BLaER1 (cell line): ENCODE measurements at regions not wholly inside any gene's neighbourhood (a gene's known extent, or its start where the extent isn't known, plus 50 kb on each side); places are given as distances from the start of the nearest gene placed in this dataset.

Experiments used
- H3K27ac ChIP-seq: shearing (Covaris generic); formaldehyde crosslinking; 2 replicates; pipeline ENCODE4 v1.8.1; 2022
- H3K27me3 ChIP-seq: shearing (Covaris generic); formaldehyde crosslinking; 2 replicates; pipeline ENCODE4 v1.8.1; 2022
- H3K36me3 ChIP-seq: shearing (Covaris generic); formaldehyde crosslinking; 2 replicates; pipeline ENCODE4 v1.8.1; 2022
- H3K4me1 ChIP-seq: shearing (Covaris generic); formaldehyde crosslinking; 2 replicates; pipeline ENCODE4 v1.8.1; 2022
- H3K4me2 ChIP-seq: shearing (Covaris generic); formaldehyde crosslinking; 2 replicates; pipeline ENCODE4 v1.8.1; 2022
- H3K4me3 ChIP-seq: shearing (Covaris generic); formaldehyde crosslinking; 2 replicates; pipeline ENCODE4 v1.8.1; 2022
- H3K9ac ChIP-seq: shearing (Covaris generic); formaldehyde crosslinking; 2 replicates; pipeline ENCODE4 v1.8.1; 2022
- H3K9me3 ChIP-seq: shearing (Covaris generic); formaldehyde crosslinking; 2 replicates; pipeline ENCODE4 v1.8.1; 2022
- H4K20me1 ChIP-seq: shearing (Covaris generic); formaldehyde crosslinking; 2 replicates; pipeline ENCODE4 v1.8.1; 2022
- Cebpa-rat ChIP-seq: shearing (Covaris generic); IDR thresholded peaks from 2 replicates; pipeline ENCODE4 v1.8.1; 2022

DNA sequence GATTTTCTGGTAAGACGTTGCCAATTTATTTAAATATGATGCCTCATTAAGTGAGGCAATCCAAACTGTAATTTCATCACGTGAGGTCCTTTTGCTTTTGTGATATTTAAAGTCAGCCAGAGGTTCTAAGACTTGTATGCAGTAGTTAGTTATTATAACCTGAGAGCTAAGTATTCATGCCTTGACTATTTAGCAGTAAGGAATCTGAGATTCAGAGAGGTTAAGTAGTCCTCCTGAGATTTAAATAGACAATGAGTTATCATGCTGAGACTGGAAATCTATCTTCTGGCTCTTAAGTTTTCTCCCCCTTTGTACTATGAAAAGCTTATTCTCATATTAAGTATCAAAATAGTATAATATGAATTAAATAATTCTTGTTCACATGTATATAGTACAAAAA lies 158.0 kb downstream of the UTRN start:
- Histone ChIP-seq H3K4me3 (no peak overlapping the region), H3K9me3 (peaks cover 44% of the 10 kb centered on the region), H3K27ac (no peak overlapping the region), H3K4me2 (no peak overlapping the region), H3K36me3 (peaks cover 89% of the 10 kb centered on the region), H3K9ac (no peak overlapping the region), H3K27me3 (no peaks in the 10 kb centered on the region), H4K20me1 (no peaks in the 10 kb centered on the region), H3K4me1 (no peaks in the 10 kb centered on the region)
- TF ChIP-seq Cebpa-rat = no peak

DNA sequence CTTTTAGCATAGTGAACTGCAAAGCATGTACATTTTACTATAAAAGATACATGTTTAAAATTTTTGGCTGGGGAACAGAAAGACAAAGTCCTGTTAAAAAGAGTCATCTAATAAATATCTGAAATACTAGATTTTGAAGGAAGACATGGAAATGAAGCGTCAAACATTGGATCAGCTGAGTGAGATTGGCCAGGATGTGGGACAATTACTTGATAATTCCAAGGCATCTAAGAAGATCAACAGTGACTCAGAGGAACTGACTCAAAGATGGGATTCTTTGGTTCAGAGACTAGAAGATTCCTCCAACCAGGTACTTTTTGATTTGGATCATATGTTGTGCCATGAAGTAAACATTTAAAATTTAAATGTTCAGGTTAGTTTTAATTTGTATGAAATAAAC lies 162.3 kb downstream of the UTRN start:
- Histone ChIP-seq H3K9ac (no peak overlapping the region), H3K9me3 (peaks cover 2% of the 10 kb centered on the region; the same call in 1 of the 2 replicates), H3K27ac (no peak overlapping the region), H3K36me3 (peaks cover 89% of the 10 kb centered on the region), H3K27me3 (no peaks in the 10 kb centered on the region), H3K4me3 (no peak overlapping the region), H3K4me2 (no peak overlapping the region), H3K4me1 (no peaks in the 10 kb centered on the region), H4K20me1 (no peaks in the 10 kb centered on the region)
- TF ChIP-seq Cebpa-rat = no peak

DNA sequence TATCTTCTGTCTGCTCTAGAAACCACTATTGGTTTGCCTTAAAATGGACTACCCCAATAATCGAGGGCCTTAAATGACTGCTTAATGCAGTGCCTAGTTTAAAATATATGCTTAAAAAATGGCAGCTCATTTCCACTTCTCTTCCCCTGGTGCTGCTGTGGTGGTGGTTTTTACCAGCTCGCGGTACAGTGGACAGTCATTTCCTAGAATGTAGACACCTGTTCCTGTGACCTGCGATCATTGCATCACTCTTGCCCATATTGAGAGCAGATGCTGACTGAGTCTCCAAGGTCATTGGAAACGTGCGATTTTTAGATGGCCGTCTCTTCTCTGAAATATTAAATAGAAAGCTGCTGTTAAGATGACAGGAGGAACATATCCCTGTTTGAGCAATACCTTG lies 164.1 kb downstream of the UTRN start:
- H3K4me3 ChIP-seq = no peak overlapping the region
- no peak overlapping the region for H3K9ac ChIP-seq
- H3K4me1 ChIP-seq = no peaks in the 10 kb centered on the region
- no peaks in the 10 kb centered on the region for H3K9me3 ChIP-seq
- H3K4me2 ChIP-seq = no peak overlapping the region
- H4K20me1 ChIP-seq = no peaks in the 10 kb centered on the region
- H3K27ac ChIP-seq = no peak overlapping the region
- peaks cover 93% of the 10 kb centered on the region for H3K36me3 ChIP-seq
- TF ChIP-seq Cebpa-rat = no peak
- H3K27me3 ChIP-seq = no peaks in the 10 kb centered on the region

DNA sequence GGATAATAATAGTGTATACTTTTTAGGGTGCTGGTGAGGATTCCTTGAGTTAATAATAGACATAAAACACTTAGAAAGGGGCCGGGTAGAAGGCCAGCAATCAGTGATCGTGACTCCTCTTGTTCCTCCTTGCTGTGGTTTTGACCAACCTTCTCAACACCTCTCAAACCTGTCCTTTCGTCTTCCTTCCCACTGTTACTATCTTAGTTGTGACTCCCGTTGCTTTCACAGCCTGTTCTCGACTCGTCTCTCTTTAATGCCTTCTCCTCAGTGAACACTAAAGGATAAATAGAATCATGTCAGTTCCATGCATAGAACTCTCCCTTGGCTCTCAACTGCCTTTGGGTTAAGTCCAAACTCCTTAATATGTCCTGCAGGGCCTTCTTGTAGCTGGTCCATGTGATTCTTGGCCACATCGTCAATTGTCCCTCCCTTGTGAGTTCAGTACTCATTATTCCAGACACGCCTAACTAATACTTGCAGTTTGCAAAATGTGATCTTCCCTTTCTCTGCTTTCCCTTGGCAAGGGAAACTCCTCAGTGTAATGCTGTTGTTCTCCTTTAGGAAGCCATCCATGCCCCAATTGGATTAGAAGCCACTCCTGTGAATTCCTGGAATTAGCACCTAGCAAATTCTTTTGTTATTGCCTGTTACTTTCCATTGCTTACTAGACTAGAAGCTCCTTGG lies 164.9 kb downstream of the UTRN start:
- Histone ChIP-seq H3K9ac (no peak overlapping the region), H3K4me1 (no peaks in the 10 kb centered on the region), H4K20me1 (no peaks in the 10 kb centered on the region), H3K27ac (no peak overlapping the region), H3K9me3 (no peaks in the 10 kb centered on the region), H3K4me2 (no peak overlapping the region), H3K36me3 (peaks cover 90% of the 10 kb centered on the region), H3K4me3 (no peak overlapping the region), H3K27me3 (no peaks in the 10 kb centered on the region)
- no peak for TF ChIP-seq Cebpa-rat

DNA sequence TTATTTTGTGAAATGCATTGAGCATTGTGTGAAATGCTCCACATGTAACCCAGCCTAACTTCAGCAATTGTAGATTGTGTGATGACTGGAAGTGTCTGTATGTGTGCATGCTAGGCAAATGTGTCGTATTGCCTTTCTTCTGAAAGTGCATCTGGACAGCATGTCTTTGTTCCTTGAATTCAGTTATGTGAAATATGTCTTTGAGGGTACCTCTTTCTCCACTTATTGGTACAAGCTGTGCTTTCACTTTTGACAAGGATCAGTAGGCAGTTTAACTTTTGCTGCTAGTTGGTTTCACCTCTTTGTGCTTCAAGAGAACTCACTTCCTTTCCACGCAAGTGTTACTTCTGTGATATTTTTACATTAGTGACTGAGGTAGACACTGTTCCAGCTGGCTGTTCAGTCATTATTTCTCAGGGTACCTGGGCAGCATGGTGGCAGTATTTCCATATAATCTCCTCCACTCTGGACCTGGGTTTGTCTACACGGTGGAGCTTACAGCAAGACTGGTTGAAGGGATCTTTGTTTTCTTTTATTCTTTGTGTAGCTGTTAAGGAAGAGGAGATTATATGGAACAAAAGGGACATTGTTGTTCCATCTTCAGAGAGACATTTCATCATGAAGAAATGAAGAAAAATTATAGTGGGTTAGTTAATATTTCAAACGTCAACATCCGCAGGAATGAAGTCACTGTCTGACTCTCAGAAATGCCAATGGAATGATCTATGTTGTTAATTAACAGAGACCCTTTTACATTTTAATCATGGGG lies 175.4 kb downstream of the UTRN start:
- H3K36me3 ChIP-seq = peaks cover 91% of the 10 kb centered on the region
- no peaks in the 10 kb centered on the region for H3K27me3 ChIP-seq
- H4K20me1 ChIP-seq = no peaks in the 10 kb centered on the region
- no peaks in the 10 kb centered on the region for H3K4me1 ChIP-seq
- H3K4me2 ChIP-seq = no peak overlapping the region
- no peak overlapping the region for H3K9ac ChIP-seq
- 0 out of 2 replicates have a peak, but pooled peaks cover 6% of the 10 kb centered on the region for H3K9me3 ChIP-seq
- no peak for TF ChIP-seq Cebpa-rat
- H3K27ac ChIP-seq = no peak overlapping the region
- no peak overlapping the region for H3K4me3 ChIP-seq

DNA sequence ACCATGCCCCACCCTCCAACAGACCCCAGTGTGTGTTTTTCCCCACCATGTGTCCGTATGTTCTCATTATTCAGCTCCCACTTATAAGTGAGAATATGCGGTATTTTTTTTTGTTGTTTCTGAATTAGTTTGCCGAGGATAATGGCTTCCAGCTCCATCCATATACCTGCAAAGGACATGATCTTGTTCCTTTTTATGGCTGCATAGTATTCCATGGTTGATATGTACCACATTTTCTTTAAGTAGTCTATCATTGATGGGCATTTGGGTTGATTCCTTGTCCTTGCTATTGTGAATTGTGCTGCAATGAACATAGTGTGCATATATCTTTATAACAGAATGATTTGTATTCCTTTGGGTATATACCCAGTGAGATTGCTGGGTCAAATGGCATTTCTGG lies 176.9 kb downstream of the UTRN start:
- no peak overlapping the region for H3K4me2 ChIP-seq
- no peaks in the 10 kb centered on the region for H3K27me3 ChIP-seq
- no peaks in the 10 kb centered on the region for H3K4me1 ChIP-seq
- peaks cover 7% of the 10 kb centered on the region; the same call in 1 of the 2 replicates for H3K9me3 ChIP-seq
- H4K20me1 ChIP-seq = no peaks in the 10 kb centered on the region
- no peak for TF ChIP-seq Cebpa-rat
- no peak overlapping the region for H3K9ac ChIP-seq
- H3K27ac ChIP-seq = no peak overlapping the region
- peaks cover 89% of the 10 kb centered on the region for H3K36me3 ChIP-seq
- H3K4me3 ChIP-seq = no peak overlapping the region

DNA sequence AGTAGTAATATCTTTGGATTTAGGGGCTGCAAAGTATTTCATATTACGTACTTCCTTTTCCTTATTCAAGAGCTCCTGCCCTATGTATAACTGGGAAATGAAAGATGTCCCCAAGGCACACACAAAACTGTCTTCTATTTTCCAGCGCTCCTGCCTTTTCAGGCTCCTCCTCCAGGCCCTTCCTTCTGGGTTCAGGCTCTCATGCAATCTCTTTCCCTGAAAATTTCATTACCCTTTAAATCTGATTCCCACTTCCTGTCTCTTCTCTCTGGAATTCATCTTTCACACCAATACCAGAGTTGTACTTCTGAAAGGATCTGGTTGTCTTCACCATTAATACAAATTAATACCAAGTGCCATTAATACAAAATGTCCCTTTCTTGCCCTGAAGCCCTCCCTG lies 181.6 kb downstream of the UTRN start:
- H3K4me2 ChIP-seq = no peak overlapping the region
- H3K36me3 ChIP-seq = peaks cover 85% of the 10 kb centered on the region

DNA sequence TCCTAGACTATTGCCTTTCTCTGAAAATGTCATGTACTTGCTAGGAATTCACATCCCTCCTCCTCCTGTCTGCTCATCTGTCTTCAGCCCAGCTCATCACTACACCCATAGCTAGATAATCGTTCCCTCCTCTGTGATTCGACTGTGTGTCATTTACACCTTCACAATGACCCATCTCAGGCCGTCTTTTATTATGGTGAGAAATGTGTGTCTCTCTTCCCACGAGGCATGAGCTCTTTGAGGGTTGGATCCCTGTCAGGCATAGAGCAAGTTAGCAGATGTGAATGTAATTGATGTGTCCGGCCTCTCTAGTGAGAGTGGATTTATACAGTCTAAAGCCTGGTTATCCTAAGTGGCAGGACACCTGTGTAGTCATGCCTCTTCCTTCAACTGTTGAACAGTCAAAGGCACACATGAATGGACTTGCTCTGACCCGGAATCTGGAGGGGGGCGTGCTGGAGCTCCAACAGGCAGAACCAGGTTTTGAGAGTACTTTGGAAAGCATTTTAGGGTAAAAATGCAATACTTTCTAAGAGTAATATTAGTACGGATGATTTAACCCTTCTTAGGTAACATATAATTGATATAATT lies 182.1 kb downstream of the UTRN start:
- Histone ChIP-seq H4K20me1 (no peaks in the 10 kb centered on the region), H3K4me1 (no peaks in the 10 kb centered on the region), H3K9ac (no peak overlapping the region), H3K9me3 (peaks cover 24% of the 10 kb centered on the region), H3K4me3 (no peak overlapping the region), H3K36me3 (peaks cover 84% of the 10 kb centered on the region), H3K4me2 (no peak overlapping the region), H3K27ac (no peak overlapping the region), H3K27me3 (no peaks in the 10 kb centered on the region)
- no peak for TF ChIP-seq Cebpa-rat

More for the DNA sequence above, 181.6 kb downstream of the UTRN start:
- Histone ChIP-seq H3K9ac (no peak overlapping the region), H3K4me1 (no peaks in the 10 kb centered on the region), H3K27me3 (no peaks in the 10 kb centered on the region), H3K9me3 (peaks cover 27% of the 10 kb centered on the region), H3K27ac (no peak overlapping the region), H4K20me1 (no peaks in the 10 kb centered on the region), H3K4me3 (no peak overlapping the region)
- TF ChIP-seq Cebpa-rat = no peak

DNA sequence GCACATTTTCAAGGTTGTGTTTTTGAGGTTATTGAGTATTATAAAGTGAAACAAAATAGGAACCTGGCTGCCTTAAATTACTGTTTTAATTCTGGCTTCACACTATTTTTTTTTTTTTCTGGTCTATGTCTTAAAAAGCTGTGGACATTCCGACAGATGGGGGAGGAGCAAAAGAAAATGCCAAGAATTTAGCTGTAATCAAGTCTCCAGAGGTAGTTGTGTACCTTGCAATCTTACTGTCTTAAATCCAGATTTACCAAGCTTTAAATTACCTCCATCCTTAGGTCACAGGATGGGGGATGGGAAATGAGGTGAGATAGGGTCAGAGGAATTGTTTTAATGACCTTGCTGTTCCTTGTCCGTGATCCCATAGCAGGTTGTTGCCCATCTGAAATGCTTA lies 182.8 kb downstream of the UTRN start:
- Histone ChIP-seq H4K20me1 (no peaks in the 10 kb centered on the region), H3K4me1 (no peaks in the 10 kb centered on the region), H3K36me3 (peaks cover 84% of the 10 kb centered on the region), H3K4me3 (no peak overlapping the region), H3K27ac (no peak overlapping the region), H3K9me3 (peaks cover 24% of the 10 kb centered on the region), H3K27me3 (no peaks in the 10 kb centered on the region), H3K9ac (no peak overlapping the region), H3K4me2 (no peak overlapping the region)
- no peak for TF ChIP-seq Cebpa-rat

DNA sequence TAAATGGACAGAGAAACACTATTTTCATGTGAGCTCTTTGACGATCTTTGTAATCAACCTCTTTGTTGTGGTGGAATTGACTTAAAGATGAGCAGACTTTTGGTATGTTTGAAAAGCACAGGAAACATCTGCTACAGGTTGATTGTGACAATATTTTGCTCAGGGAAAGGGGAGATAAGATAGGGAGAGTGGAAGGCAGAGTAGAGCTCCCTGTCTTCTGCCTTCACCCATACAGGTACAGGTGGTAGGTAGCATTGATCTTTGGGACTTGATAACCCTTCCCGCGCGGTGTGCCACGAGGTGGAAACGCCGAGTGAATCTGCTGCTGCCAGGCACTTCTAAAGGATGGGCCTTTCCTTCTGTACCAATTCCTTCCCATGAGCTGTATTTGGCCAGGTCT lies 183.6 kb downstream of the UTRN start:
- Histone ChIP-seq H4K20me1 (no peaks in the 10 kb centered on the region), H3K27ac (no peak overlapping the region), H3K4me3 (no peak overlapping the region), H3K9ac (no peak overlapping the region), H3K4me2 (no peak overlapping the region), H3K27me3 (no peaks in the 10 kb centered on the region), H3K9me3 (peaks cover 24% of the 10 kb centered on the region), H3K36me3 (peaks cover 85% of the 10 kb centered on the region), H3K4me1 (no peaks in the 10 kb centered on the region)
- TF ChIP-seq Cebpa-rat = no peak
